ENCODE measurements at regions not wholly inside any gene's neighbourhood (a gene's known extent, or its start where the extent isn't known, plus 50 kb on each side); places are given as distances from the start of the nearest gene placed in this dataset.

GRCh38 chr1:101100674-101101073 lies 75.1 kb upstream of the DPH5 start:
- no peak for TF ChIP-seq CTCF (conservative IDR thresholded peaks at IDR 0.05 in 1 of 2, IDR thresholded peaks at IDR 0.05 in 1 of 2; ENCODE audit: low read depth in 1 of 2, low read length in 2 of 2)
- no peak for TF ChIP-seq EZH2 (IDR thresholded peaks at IDR 0.05; ENCODE audit: low read length, missing control alignments)
